HL-60 (cell line): ENCODE measurements at regions not wholly inside any gene's neighbourhood (a gene's known extent, or its start where the extent isn't known, plus 50 kb on each side); places are given as distances from the start of the nearest gene placed in this dataset.

Experiments
- CTCF ChIP-seq: IDR thresholded peaks from one replicate; pipeline ENCODE4 v1.5.1; 2011; ENCODE audit warnings: low read length, control low read depth, inconsistent platforms; ENCODE audit not compliant: insufficient read depth
- POLR2AphosphoS5 ChIP-seq: IDR thresholded peaks from 2 replicates; pipeline ENCODE4 v1.6.1; 2012; ENCODE audit warnings: low read depth
- REST ChIP-seq: IDR thresholded peaks from 2 replicates; pipeline ENCODE4 v1.6.1; 2012; ENCODE audit warnings: low read depth; ENCODE audit not compliant: insufficient replicate concordance
- SPI1 ChIP-seq: IDR thresholded peaks from 2 replicates; pipeline ENCODE4 v1.6.1; 2012; ENCODE audit warnings: low read depth, mild to moderate bottlenecking, borderline replicate concordance

- no peak for TF ChIP-seq CTCF
- TF ChIP-seq POLR2AphosphoS5: no peak
- TF ChIP-seq REST: no peak
- TF ChIP-seq SPI1: no peak
These were observed 66.9 kb upstream of the KLF13 start for GRCh38 chr15:31259562-31260252.
